WERI-Rb-1 (cell line): ENCODE measurements at regions not wholly inside any gene's neighbourhood (a gene's known extent, or its start where the extent isn't known, plus 50 kb on each side); places are given as distances from the start of the nearest gene placed in this dataset.

Source experiments
- DNase-seq: peaks from one replicate; pipeline ENCODE4 v3.0.0-alpha.2; 2020
- H3K27ac ChIP-seq: fragments of 250-450 bp; sonication (Bioruptor Pico); 2 replicates; pipeline ENCODE4 v1.5.1; 2020; ENCODE audit warnings: mild to moderate bottlenecking, moderate library complexity
- H3K27me3 ChIP-seq: fragments of 250-450 bp; sonication (Bioruptor Pico); 2 replicates; pipeline ENCODE4 v1.5.1; 2021; ENCODE audit warnings: mild to moderate bottlenecking, low read depth, moderate library complexity; ENCODE audit not compliant: insufficient read depth, severe bottlenecking
- H3K36me3 ChIP-seq: fragments of 250-450 bp; sonication (Bioruptor Pico); 2 replicates; pipeline ENCODE4 v1.5.1; 2020; ENCODE audit warnings: mild to moderate bottlenecking, moderate library complexity
- H3K4me3 ChIP-seq: 2 replicates; pipeline ENCODE4 v1.5.1; 2011; ENCODE audit warnings: low read depth, mild to moderate bottlenecking, control low read depth, low read length
- H3K9me3 ChIP-seq: fragments of 250-450 bp; sonication (Bioruptor Pico); 2 replicates; pipeline ENCODE4 v1.5.1; 2021; ENCODE audit warnings: mild to moderate bottlenecking, moderate library complexity; ENCODE audit not compliant: severe bottlenecking
- CTCF ChIP-seq: IDR thresholded peaks from 2 replicates; pipeline ENCODE4 v1.5.1; 2011; ENCODE audit warnings: low read depth, mild to moderate bottlenecking, control low read depth, inconsistent platforms, low read length

GRCh38 chr6:12593771-12594529 lies 122.6 kb upstream of the PHACTR1 start:
- no peak for TF ChIP-seq CTCF
- Histone ChIP-seq H3K27me3 (no peaks in the 10 kb centered on the region), H3K27ac (no peak overlapping the region), H3K9me3 (no peaks in the 10 kb centered on the region), H3K4me3 (no peak overlapping the region), H3K36me3 (no peaks in the 10 kb centered on the region)
- no peak for DNase-seq

GRCh38 chr6:12594530-12594893 lies 122.1 kb upstream of the PHACTR1 start:
- Histone ChIP-seq H3K27ac (no peak overlapping the region), H3K27me3 (no peaks in the 10 kb centered on the region), H3K36me3 (no peaks in the 10 kb centered on the region), H3K4me3 (no peak overlapping the region), H3K9me3 (no peaks in the 10 kb centered on the region)
- no peak for DNase-seq
- no peak for TF ChIP-seq CTCF

- Histone ChIP-seq H3K27me3 (no peaks in the 10 kb centered on the region), H3K27ac (no peak overlapping the region), H3K9me3 (no peaks in the 10 kb centered on the region), H3K4me3 (no peak overlapping the region), H3K36me3 (no peaks in the 10 kb centered on the region)
- DNase-seq = no peak
- TF ChIP-seq CTCF = no peak
These were observed 121.3 kb upstream of the PHACTR1 start for GRCh38 chr6:12595161-12595811.

DNA sequence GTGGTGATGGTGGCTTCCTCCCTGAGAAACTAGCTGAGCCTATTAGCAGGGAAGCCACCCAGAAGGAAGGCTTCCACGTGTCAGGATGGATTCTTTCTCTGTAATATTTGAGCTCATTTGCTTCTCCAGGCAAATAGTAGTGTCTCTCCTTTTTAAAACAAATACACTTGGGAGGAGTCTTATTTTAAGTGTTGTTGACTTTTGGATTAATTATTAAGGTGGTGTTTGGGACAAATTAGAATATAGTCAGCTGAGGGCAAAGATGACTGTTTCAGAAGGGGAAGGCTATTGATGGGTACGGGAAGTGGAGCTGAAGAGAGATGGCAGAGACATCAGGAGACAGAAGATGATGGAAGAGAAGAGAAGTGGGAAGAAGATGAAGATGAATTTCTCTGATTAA lies 119.8 kb upstream of the PHACTR1 start:
- Histone ChIP-seq H3K9me3 (no peaks in the 10 kb centered on the region), H3K27ac (no peak overlapping the region), H3K36me3 (no peaks in the 10 kb centered on the region), H3K27me3 (no peaks in the 10 kb centered on the region), H3K4me3 (no peak overlapping the region)
- DNase-seq = no peak
- TF ChIP-seq CTCF = no peak

- Histone ChIP-seq H3K27ac (no peak overlapping the region), H3K36me3 (no peaks in the 10 kb centered on the region), H3K27me3 (no peaks in the 10 kb centered on the region), H3K4me3 (no peak overlapping the region), H3K9me3 (no peaks in the 10 kb centered on the region)
- DNase-seq = no peak
- no peak for TF ChIP-seq CTCF
These were observed 117.6 kb upstream of the PHACTR1 start for GRCh38 chr6:12598919-12599318.
